ENCODE measurements at regions not wholly inside any gene's neighbourhood (a gene's known extent, or its start where the extent isn't known, plus 50 kb on each side); places are given as distances from the start of the nearest gene placed in this dataset.

- H3K27ac ChIP-seq (replicated peaks; ENCODE audit: low read length) = no peak overlapping the region
- peaks cover 4 to 12% of the 10 kb centered on the region in 2 donors for H3K9me3 ChIP-seq (replicated peaks in 1 of 2; ENCODE audit: control insufficient read depth in 2 of 2, insufficient read depth in 1 of 2, low read depth in 1 of 2, low read length in 2 of 2)
- no peak overlapping the region for H3K9ac ChIP-seq (ENCODE audit: low read depth, low read length, poor library complexity)
- H3K4me3 ChIP-seq (ENCODE audit: low read length in 2 of 2) = no peak overlapping the region
- no peaks in the 10 kb centered on the region for H3K27me3 ChIP-seq (ENCODE audit: control insufficient read depth in 3 of 3, insufficient read depth in 3 of 3, low read depth in 1 of 3, low read length in 3 of 3)
- H2BK12ac ChIP-seq (ENCODE audit: low read length) = no peak overlapping the region
- H3K14ac ChIP-seq (ENCODE audit: low read length) = no peak overlapping the region
- no peak overlapping the region for H4K8ac ChIP-seq (ENCODE audit: low read depth, low read length)
- H3K36me3 ChIP-seq (replicated peaks in 1 of 2; ENCODE audit: control insufficient read depth in 2 of 2, insufficient read depth in 2 of 2, low read length in 2 of 2) = no peaks in the 10 kb centered on the region
- no CpG with 5 or more reads among the region's 4 CpGs for WGBS, 2 donors (ENCODE audit: extremely low coverage in 2 of 2, insufficient read length in 2 of 2, insufficient replicate concordance in 1 of 2)
- no peaks in the 10 kb centered on the region for H3K79me1 ChIP-seq (ENCODE audit: low read depth, low read length)
- no peak overlapping the region for H2BK120ac ChIP-seq (ENCODE audit: low read depth, low read length)
- no peak overlapping the region for H2AFZ ChIP-seq (ENCODE audit: low read length)
- no peak overlapping the region for H2AK5ac ChIP-seq (ENCODE audit: low read depth, low read length)
- H2BK5ac ChIP-seq (ENCODE audit: low read length) = no peak overlapping the region
- DNase-seq (ENCODE audit: low spot score) = no peak
- H3K4me2 ChIP-seq (ENCODE audit: insufficient read depth, low read length, poor library complexity, severe bottlenecking) = no peak overlapping the region
- H4K91ac ChIP-seq (ENCODE audit: low read depth, low read length, poor library complexity) = no peak overlapping the region
- no peak overlapping the region for H3K23ac ChIP-seq (ENCODE audit: low read depth, low read length, poor library complexity)
- peaks cover 0 to 20% of the 10 kb centered on the region in 2 donors for H3K4me1 ChIP-seq (ENCODE audit: control insufficient read depth in 2 of 2, insufficient read depth in 1 of 2, low read depth in 1 of 2, low read length in 2 of 2)
- H3K4ac ChIP-seq (ENCODE audit: low read length) = no peak overlapping the region
- H2BK15ac ChIP-seq (ENCODE audit: low read length) = no peak overlapping the region
- no peak overlapping the region for H3K18ac ChIP-seq (ENCODE audit: low read length)
Observed at GRCh38 chr5:57655228-57655627, 172.6 kb upstream of the ACTBL2 start.

- no peaks in the 10 kb centered on the region for H3K36me3 ChIP-seq (replicated peaks in 1 of 2; ENCODE audit: control insufficient read depth in 2 of 2, insufficient read depth in 2 of 2, low read length in 2 of 2)
- no peaks in the 10 kb centered on the region for H3K27me3 ChIP-seq (ENCODE audit: control insufficient read depth in 3 of 3, insufficient read depth in 3 of 3, low read depth in 1 of 3, low read length in 3 of 3)
- peaks cover 0 to 14% of the 10 kb centered on the region in 2 donors for H3K4me1 ChIP-seq (ENCODE audit: control insufficient read depth in 2 of 2, insufficient read depth in 1 of 2, low read depth in 1 of 2, low read length in 2 of 2)
- no peak overlapping the region for H4K91ac ChIP-seq (ENCODE audit: low read depth, low read length, poor library complexity)
- no peak overlapping the region for H3K4me3 ChIP-seq (ENCODE audit: low read length in 2 of 2)
- no peak overlapping the region for H3K14ac ChIP-seq (ENCODE audit: low read length)
- peaks cover 5 to 16% of the 10 kb centered on the region in 2 donors for H3K9me3 ChIP-seq (replicated peaks in 1 of 2; ENCODE audit: control insufficient read depth in 2 of 2, insufficient read depth in 1 of 2, low read depth in 1 of 2, low read length in 2 of 2)
- H3K27ac ChIP-seq (replicated peaks; ENCODE audit: low read length) = no peak overlapping the region
- no peaks in the 10 kb centered on the region for H3K79me1 ChIP-seq (ENCODE audit: low read depth, low read length)
- H4K8ac ChIP-seq (ENCODE audit: low read depth, low read length) = no peak overlapping the region
- no peak overlapping the region for H3K23ac ChIP-seq (ENCODE audit: low read depth, low read length, poor library complexity)
- DNase-seq (ENCODE audit: low spot score) = no peak
- no peak overlapping the region for H3K4me2 ChIP-seq (ENCODE audit: insufficient read depth, low read length, poor library complexity, severe bottlenecking)
- H3K9ac ChIP-seq (ENCODE audit: low read depth, low read length, poor library complexity) = no peak overlapping the region
- no peak overlapping the region for H2BK15ac ChIP-seq (ENCODE audit: low read length)
- H2AFZ ChIP-seq (ENCODE audit: low read length) = peak overlapping the region; percentile 27
- H2BK12ac ChIP-seq (ENCODE audit: low read length) = no peak overlapping the region
- no peak overlapping the region for H3K18ac ChIP-seq (ENCODE audit: low read length)
- H2BK120ac ChIP-seq (ENCODE audit: low read depth, low read length) = no peak overlapping the region
- WGBS, 2 donors (ENCODE audit: extremely low coverage in 2 of 2, insufficient read length in 2 of 2, insufficient replicate concordance in 1 of 2) = no CpG with 5 or more reads among the region's 3 CpGs
- H2BK5ac ChIP-seq (ENCODE audit: low read length) = no peak overlapping the region
- H2AK5ac ChIP-seq (ENCODE audit: low read depth, low read length) = no peak overlapping the region
- H3K4ac ChIP-seq (ENCODE audit: low read length) = no peak overlapping the region
Observed at GRCh38 chr5:57653636-57654290, 171.2 kb upstream of the ACTBL2 start.

GRCh38 chr5:57651127-57651526 lies 168.5 kb upstream of the ACTBL2 start:
- no CpG with 5 or more reads among the region's 1 CpG for WGBS, 2 donors (ENCODE audit: extremely low coverage in 2 of 2, insufficient read length in 2 of 2, insufficient replicate concordance in 1 of 2)
- no peak overlapping the region for H4K8ac ChIP-seq (ENCODE audit: low read depth, low read length)
- H2AK5ac ChIP-seq (ENCODE audit: low read depth, low read length) = no peak overlapping the region
- no peaks in the 10 kb centered on the region for H3K27me3 ChIP-seq (ENCODE audit: control insufficient read depth in 3 of 3, insufficient read depth in 3 of 3, low read depth in 1 of 3, low read length in 3 of 3)
- no peak overlapping the region for H3K14ac ChIP-seq (ENCODE audit: low read length)
- peak overlapping the region; percentile 17 for H3K18ac ChIP-seq (ENCODE audit: low read length)
- H3K4me1 ChIP-seq (ENCODE audit: control insufficient read depth in 2 of 2, insufficient read depth in 1 of 2, low read depth in 1 of 2, low read length in 2 of 2) = no peaks in the 10 kb centered on the region
- no peak overlapping the region for H3K27ac ChIP-seq (replicated peaks; ENCODE audit: low read length)
- H2BK5ac ChIP-seq (ENCODE audit: low read length) = no peak overlapping the region
- H4K91ac ChIP-seq (ENCODE audit: low read depth, low read length, poor library complexity) = no peak overlapping the region
- peak overlapping the region; percentile 11 for H2AFZ ChIP-seq (ENCODE audit: low read length)
- no peak overlapping the region for H3K4me3 ChIP-seq (ENCODE audit: low read length in 2 of 2)
- H2BK15ac ChIP-seq (ENCODE audit: low read length) = peak overlapping the region; percentile 8
- no peak overlapping the region for H3K4me2 ChIP-seq (ENCODE audit: insufficient read depth, low read length, poor library complexity, severe bottlenecking)
- H3K4ac ChIP-seq (ENCODE audit: low read length) = no peak overlapping the region
- H3K36me3 ChIP-seq (replicated peaks in 1 of 2; ENCODE audit: control insufficient read depth in 2 of 2, insufficient read depth in 2 of 2, low read length in 2 of 2) = no peaks in the 10 kb centered on the region
- DNase-seq (ENCODE audit: low spot score) = no peak
- H2BK120ac ChIP-seq (ENCODE audit: low read depth, low read length) = no peak overlapping the region
- H3K79me1 ChIP-seq (ENCODE audit: low read depth, low read length) = no peaks in the 10 kb centered on the region
- no peak overlapping the region for H3K9ac ChIP-seq (ENCODE audit: low read depth, low read length, poor library complexity)
- H3K23ac ChIP-seq (ENCODE audit: low read depth, low read length, poor library complexity) = no peak overlapping the region
- no peak overlapping the region for H2BK12ac ChIP-seq (ENCODE audit: low read length)
- peaks cover 5 to 19% of the 10 kb centered on the region in 2 donors for H3K9me3 ChIP-seq (replicated peaks in 1 of 2; ENCODE audit: control insufficient read depth in 2 of 2, insufficient read depth in 1 of 2, low read depth in 1 of 2, low read length in 2 of 2)

- H3K4ac ChIP-seq (ENCODE audit: low read length) = no peak overlapping the region
- H3K27me3 ChIP-seq (ENCODE audit: control insufficient read depth in 3 of 3, insufficient read depth in 3 of 3, low read depth in 1 of 3, low read length in 3 of 3) = no peaks in the 10 kb centered on the region
- H3K9me3 ChIP-seq (replicated peaks in 1 of 2; ENCODE audit: control insufficient read depth in 2 of 2, insufficient read depth in 1 of 2, low read depth in 1 of 2, low read length in 2 of 2) = peaks cover 5 to 14% of the 10 kb centered on the region in 2 donors
- peak overlapping the region; percentile 52 for H2AFZ ChIP-seq (ENCODE audit: low read length)
- no peak overlapping the region for H2BK12ac ChIP-seq (ENCODE audit: low read length)
- H3K4me1 ChIP-seq (ENCODE audit: control insufficient read depth in 2 of 2, insufficient read depth in 1 of 2, low read depth in 1 of 2, low read length in 2 of 2) = no peaks in the 10 kb centered on the region
- H3K14ac ChIP-seq (ENCODE audit: low read length) = no peak overlapping the region
- no peak overlapping the region for H2BK5ac ChIP-seq (ENCODE audit: low read length)
- no peak overlapping the region for H3K4me2 ChIP-seq (ENCODE audit: insufficient read depth, low read length, poor library complexity, severe bottlenecking)
- H2BK15ac ChIP-seq (ENCODE audit: low read length) = peak overlapping the region; percentile 0
- H2AK5ac ChIP-seq (ENCODE audit: low read depth, low read length) = no peak overlapping the region
- H3K23ac ChIP-seq (ENCODE audit: low read depth, low read length, poor library complexity) = no peak overlapping the region
- WGBS, 2 donors (ENCODE audit: extremely low coverage in 2 of 2, insufficient read length in 2 of 2, insufficient replicate concordance in 1 of 2) = no CpG with 5 or more reads among the region's 6 CpGs
- H3K4me3 ChIP-seq (ENCODE audit: low read length in 2 of 2) = no peak overlapping the region
- H2BK120ac ChIP-seq (ENCODE audit: low read depth, low read length) = no peak overlapping the region
- no peak overlapping the region for H3K18ac ChIP-seq (ENCODE audit: low read length)
- H4K91ac ChIP-seq (ENCODE audit: low read depth, low read length, poor library complexity) = no peak overlapping the region
- no peaks in the 10 kb centered on the region for H3K79me1 ChIP-seq (ENCODE audit: low read depth, low read length)
- H3K36me3 ChIP-seq (replicated peaks in 1 of 2; ENCODE audit: control insufficient read depth in 2 of 2, insufficient read depth in 2 of 2, low read length in 2 of 2) = no peaks in the 10 kb centered on the region
- no peak overlapping the region for H3K9ac ChIP-seq (ENCODE audit: low read depth, low read length, poor library complexity)
- no peak overlapping the region for H4K8ac ChIP-seq (ENCODE audit: low read depth, low read length)
- DNase-seq (ENCODE audit: low spot score) = no peak
- H3K27ac ChIP-seq (replicated peaks; ENCODE audit: low read length) = no peak overlapping the region
Observed at GRCh38 chr5:57650360-57651069, 167.9 kb upstream of the ACTBL2 start.

Data from neuronal stem cell (in vitro differentiated cells).